Thyroid gland (tissue), 4 donors: ENCODE measurements at regions not wholly inside any gene's neighbourhood (a gene's known extent, or its start where the extent isn't known, plus 50 kb on each side); places are given as distances from the start of the nearest gene placed in this dataset.

ENCODE experiments used
- POLR2A ChIP-seq, 2 donors: fragments of 450-650 bp; IDR thresholded peaks; one replicate each; pipeline ENCODE4 v1.6.1; 2017; ENCODE audit warnings: antibody characterized with exemption in 2 of 2, mild to moderate bottlenecking in 2 of 2, moderate library complexity in 1 of 2
- TF ChIP-seq, protein P1 (sequence below), 6 experiments: fragments of 200-600 bp in 3 of 6; fragments of 450-650 bp in 3 of 6; sonication (generic) in 3 of 6; IDR thresholded peaks; one replicate each; pipeline ENCODE4 v1.5.1; 2016 to 2019; ENCODE audit warnings: antibody characterized with exemption in 6 of 6, mild to moderate bottlenecking in 2 of 6, inconsistent platforms in 1 of 6, moderate library complexity in 1 of 6

- no peak for TF ChIP-seq POLR2A (IDR thresholded peaks at IDR 0.05)
- TF ChIP-seq, protein P1, sequence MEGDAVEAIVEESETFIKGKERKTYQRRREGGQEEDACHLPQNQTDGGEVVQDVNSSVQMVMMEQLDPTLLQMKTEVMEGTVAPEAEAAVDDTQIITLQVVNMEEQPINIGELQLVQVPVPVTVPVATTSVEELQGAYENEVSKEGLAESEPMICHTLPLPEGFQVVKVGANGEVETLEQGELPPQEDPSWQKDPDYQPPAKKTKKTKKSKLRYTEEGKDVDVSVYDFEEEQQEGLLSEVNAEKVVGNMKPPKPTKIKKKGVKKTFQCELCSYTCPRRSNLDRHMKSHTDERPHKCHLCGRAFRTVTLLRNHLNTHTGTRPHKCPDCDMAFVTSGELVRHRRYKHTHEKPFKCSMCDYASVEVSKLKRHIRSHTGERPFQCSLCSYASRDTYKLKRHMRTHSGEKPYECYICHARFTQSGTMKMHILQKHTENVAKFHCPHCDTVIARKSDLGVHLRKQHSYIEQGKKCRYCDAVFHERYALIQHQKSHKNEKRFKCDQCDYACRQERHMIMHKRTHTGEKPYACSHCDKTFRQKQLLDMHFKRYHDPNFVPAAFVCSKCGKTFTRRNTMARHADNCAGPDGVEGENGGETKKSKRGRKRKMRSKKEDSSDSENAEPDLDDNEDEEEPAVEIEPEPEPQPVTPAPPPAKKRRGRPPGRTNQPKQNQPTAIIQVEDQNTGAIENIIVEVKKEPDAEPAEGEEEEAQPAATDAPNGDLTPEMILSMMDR (IDR thresholded peaks at IDR 0.05) = no peak
These were observed 2707.5 kb downstream of the PCDH7 start for GRCh38 chr4:33427676-33428075.
